Activated naive CD8-positive, alpha-beta T cell treated with anti-CD3 and anti-CD28 coated beads, Interleukin-2, amount 50 U/mL, for 24 hours (primary cell): ENCODE measurements at regions not wholly inside any gene's neighbourhood (a gene's known extent, or its start where the extent isn't known, plus 50 kb on each side); places are given as distances from the start of the nearest gene placed in this dataset.

Source experiments
- ATAC-seq: fragments of 150-1000 bp; cut with Tn5 transposase; one replicate; pipeline ENCODE4 v1.10.0; 2021
- DNase-seq: peaks from one replicate; pipeline ENCODE4 v3.0.0; 2021
- H3K27ac Mint-ChIP-seq: one replicate; pipeline ENCODE4 v1.8.0; 2021; ENCODE audit warnings: mild to moderate bottlenecking, mixed read lengths
- H3K27me3 Mint-ChIP-seq: one replicate; pipeline ENCODE4 v1.8.0; 2021; ENCODE audit warnings: mixed read lengths
- H3K36me3 Mint-ChIP-seq: one replicate; pipeline ENCODE4 v1.8.0; 2021; ENCODE audit warnings: low read depth, mixed read lengths
- H3K4me1 Mint-ChIP-seq: one replicate; pipeline ENCODE4 v1.8.0; 2021; ENCODE audit warnings: mixed read lengths
- H3K4me3 Mint-ChIP-seq: one replicate; pipeline ENCODE4 v1.8.0; 2021; ENCODE audit warnings: mild to moderate bottlenecking, moderate library complexity, mixed read lengths
- H3K9me3 Mint-ChIP-seq: one replicate; pipeline ENCODE4 v1.8.0; 2021; ENCODE audit warnings: mixed read lengths

- H3K36me3 Mint-ChIP-seq: no peaks in the 10 kb centered on the region
- no peak overlapping the region for H3K27ac Mint-ChIP-seq
- no peak for ATAC-seq
- no peak for DNase-seq
- peaks cover 31% of the 10 kb centered on the region for H3K27me3 Mint-ChIP-seq
- no peaks in the 10 kb centered on the region for H3K9me3 Mint-ChIP-seq
- H3K4me1 Mint-ChIP-seq: peaks cover 4% of the 10 kb centered on the region
- no peak overlapping the region for H3K4me3 Mint-ChIP-seq
These were observed 65.1 kb downstream of the SLC4A3 start for GRCh38 chr2:219692521-219692920.

GRCh38 chr2:219695145-219695709 lies 67.8 kb downstream of the SLC4A3 start:
- Mint-ChIP-seq H3K27ac (no peak overlapping the region), H3K4me1 (no peaks in the 10 kb centered on the region), H3K36me3 (no peaks in the 10 kb centered on the region), H3K9me3 (no peaks in the 10 kb centered on the region), H3K4me3 (no peak overlapping the region), H3K27me3 (peaks cover 40% of the 10 kb centered on the region)
- DNase-seq (no peak), ATAC-seq (no peak)

- DNase-seq (no peak), ATAC-seq (no peak)
- Mint-ChIP-seq H3K4me1 (no peaks in the 10 kb centered on the region), H3K27me3 (peaks cover 39% of the 10 kb centered on the region), H3K27ac (no peak overlapping the region), H3K4me3 (no peak overlapping the region), H3K9me3 (no peaks in the 10 kb centered on the region), H3K36me3 (no peaks in the 10 kb centered on the region)
These were observed 70.6 kb downstream of the SLC4A3 start for GRCh38 chr2:219697811-219698747.

- Mint-ChIP-seq H3K27me3 (peaks cover 34% of the 10 kb centered on the region), H3K9me3 (no peaks in the 10 kb centered on the region), H3K4me1 (no peaks in the 10 kb centered on the region), H3K4me3 (no peak overlapping the region), H3K36me3 (no peaks in the 10 kb centered on the region), H3K27ac (no peak overlapping the region)
- ATAC-seq: no peak
- DNase-seq: no peak
These were observed 71.5 kb downstream of the SLC4A3 start for GRCh38 chr2:219698748-219699439.

DNA sequence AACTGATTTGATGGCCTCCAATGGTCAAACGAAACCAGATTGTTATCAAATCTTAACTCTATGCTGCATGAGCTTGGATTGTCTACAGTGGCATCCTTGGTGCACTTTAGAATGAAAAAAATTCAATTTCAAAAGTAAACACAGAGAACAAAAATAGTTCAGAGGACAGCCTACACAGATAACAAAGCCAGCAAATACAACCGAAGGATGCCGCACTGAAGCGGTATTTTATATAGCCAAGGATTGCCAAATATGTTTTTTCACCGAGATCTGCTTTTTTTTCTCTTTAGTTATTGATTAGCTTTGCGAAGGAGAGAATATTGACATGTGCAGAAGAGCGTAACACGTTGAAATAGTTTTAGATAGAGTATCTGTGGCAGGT lies 72.0 kb downstream of the SLC4A3 start:
- H3K9me3 Mint-ChIP-seq: no peaks in the 10 kb centered on the region
- H3K36me3 Mint-ChIP-seq: no peaks in the 10 kb centered on the region
- H3K27ac Mint-ChIP-seq: no peak overlapping the region
- no peak overlapping the region for H3K4me3 Mint-ChIP-seq
- ATAC-seq (no peak), DNase-seq (no peak)
- H3K27me3 Mint-ChIP-seq: peaks cover 34% of the 10 kb centered on the region
- no peaks in the 10 kb centered on the region for H3K4me1 Mint-ChIP-seq

GRCh38 chr2:219701847-219702634 lies 74.6 kb downstream of the SLC4A3 start:
- ATAC-seq (no peak), DNase-seq (no peak)
- Mint-ChIP-seq H3K4me3 (no peak overlapping the region), H3K36me3 (no peaks in the 10 kb centered on the region), H3K4me1 (no peaks in the 10 kb centered on the region), H3K27ac (no peak overlapping the region), H3K27me3 (peaks cover 22% of the 10 kb centered on the region), H3K9me3 (no peaks in the 10 kb centered on the region)

DNA sequence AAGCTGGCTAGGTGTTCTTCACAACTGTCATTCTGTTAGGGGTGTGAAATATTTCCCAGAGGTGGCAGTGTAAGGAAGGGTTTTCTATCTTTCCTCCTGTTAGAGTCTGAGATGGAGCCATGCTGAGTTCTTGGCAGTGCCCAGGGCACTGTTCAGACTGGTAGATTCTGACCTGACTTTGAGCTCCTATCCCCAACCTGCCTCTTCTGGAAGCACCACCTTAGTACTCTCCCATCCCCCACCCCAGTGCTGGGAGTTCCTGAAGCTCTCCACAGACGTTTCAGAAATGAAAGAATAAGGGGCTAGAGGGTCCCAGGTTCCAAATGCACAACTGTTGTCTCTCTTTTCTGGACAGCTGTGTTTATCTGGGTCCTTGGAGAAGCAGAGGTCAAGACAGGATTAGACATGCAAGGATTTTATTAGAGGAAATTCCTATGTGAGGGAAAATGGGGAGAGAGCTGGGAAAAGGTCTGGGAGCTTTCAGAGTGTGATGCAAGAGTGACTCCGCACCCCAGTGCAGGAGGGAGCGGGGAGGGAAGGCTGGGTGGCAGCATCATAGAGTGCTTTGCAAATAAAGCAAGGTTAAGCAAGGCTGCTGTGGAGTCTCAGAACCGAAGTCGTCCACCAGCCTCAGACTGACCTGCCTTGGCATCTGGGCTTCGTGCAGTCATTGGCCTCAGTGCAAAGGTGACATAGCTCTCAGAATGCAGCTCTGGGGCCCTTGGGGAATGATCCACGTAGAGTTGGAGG lies 75.5 kb downstream of the SLC4A3 start:
- Mint-ChIP-seq H3K27ac (no peak overlapping the region), H3K27me3 (peaks cover 19% of the 10 kb centered on the region), H3K9me3 (no peaks in the 10 kb centered on the region), H3K36me3 (no peaks in the 10 kb centered on the region), H3K4me1 (no peaks in the 10 kb centered on the region), H3K4me3 (no peak overlapping the region)
- DNase-seq (no peak), ATAC-seq (no peak)

GRCh38 chr2:219704878-219705277 lies 77.4 kb downstream of the SLC4A3 start:
- no peaks in the 10 kb centered on the region for H3K36me3 Mint-ChIP-seq
- no peaks in the 10 kb centered on the region for H3K4me1 Mint-ChIP-seq
- H3K4me3 Mint-ChIP-seq: no peak overlapping the region
- H3K27me3 Mint-ChIP-seq: peaks cover 17% of the 10 kb centered on the region
- DNase-seq (no peak), ATAC-seq (no peak)
- no peak overlapping the region for H3K27ac Mint-ChIP-seq
- H3K9me3 Mint-ChIP-seq: no peaks in the 10 kb centered on the region

DNA sequence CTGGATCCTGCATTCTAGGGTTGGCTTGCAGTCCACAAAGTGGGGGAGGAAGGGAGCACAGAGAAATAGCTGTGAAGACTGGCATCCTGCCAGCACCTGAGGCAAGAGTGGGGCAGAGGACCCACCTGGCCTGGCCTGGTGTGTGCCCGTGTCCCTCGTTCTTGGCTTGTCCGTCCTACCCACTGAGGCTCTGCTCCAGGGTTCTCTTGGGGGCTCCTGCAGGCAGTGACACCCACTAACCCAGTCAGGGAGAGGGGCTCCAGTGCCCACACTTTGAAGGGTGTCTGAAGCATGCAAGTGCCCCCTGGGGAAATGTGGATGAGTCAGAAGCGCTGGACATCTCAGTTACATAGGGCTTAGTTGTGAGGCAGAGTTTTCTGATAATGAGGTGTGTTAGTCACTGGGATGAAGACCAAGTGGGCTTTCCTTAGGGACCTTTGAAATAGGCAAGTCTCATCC lies 79.4 kb downstream of the SLC4A3 start:
- Mint-ChIP-seq H3K27me3 (peaks cover 15% of the 10 kb centered on the region), H3K4me3 (no peak overlapping the region), H3K36me3 (no peaks in the 10 kb centered on the region), H3K4me1 (no peaks in the 10 kb centered on the region), H3K9me3 (no peaks in the 10 kb centered on the region), H3K27ac (no peak overlapping the region)
- DNase-seq (no peak), ATAC-seq (no peak)

GRCh38 chr2:219707496-219708285 lies 80.3 kb downstream of the SLC4A3 start:
- H3K4me3 Mint-ChIP-seq: no peak overlapping the region

GRCh38 chr2:219709331-219709761 lies 81.9 kb downstream of the SLC4A3 start:
- DNase-seq (no peak), ATAC-seq (no peak)
- no peak overlapping the region for H3K27ac Mint-ChIP-seq
- no peaks in the 10 kb centered on the region for H3K4me1 Mint-ChIP-seq
- peaks cover 19% of the 10 kb centered on the region for H3K27me3 Mint-ChIP-seq
- H3K36me3 Mint-ChIP-seq: no peaks in the 10 kb centered on the region
- no peak overlapping the region for H3K4me3 Mint-ChIP-seq
- peaks cover 5% of the 10 kb centered on the region for H3K9me3 Mint-ChIP-seq

More at GRCh38 chr2:219707496-219708285, 80.3 kb downstream of the SLC4A3 start:
- Mint-ChIP-seq H3K36me3 (no peaks in the 10 kb centered on the region), H3K9me3 (no peaks in the 10 kb centered on the region), H3K27me3 (peaks cover 18% of the 10 kb centered on the region), H3K4me1 (no peaks in the 10 kb centered on the region), H3K27ac (no peak overlapping the region)
- ATAC-seq: no peak
- no peak for DNase-seq

DNA sequence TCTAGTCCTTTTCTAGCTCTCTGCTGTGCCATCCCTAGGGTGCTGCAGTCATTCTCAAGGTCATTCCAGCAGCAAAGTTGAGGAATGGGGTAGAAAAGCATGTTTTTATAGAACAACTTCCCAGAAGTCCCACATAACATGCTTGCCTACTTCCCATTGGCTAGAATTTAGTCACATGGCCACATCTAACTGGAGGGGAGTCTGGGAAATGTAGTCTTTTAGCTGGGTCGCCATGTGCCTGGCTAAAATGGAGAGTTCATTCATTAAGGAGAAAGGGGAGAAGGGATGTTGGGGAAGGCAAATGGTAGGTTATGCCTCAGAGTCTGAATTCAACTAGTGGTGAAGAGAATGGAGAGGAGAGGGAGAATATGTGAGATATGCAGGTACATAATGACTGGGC lies 85.7 kb downstream of the SLC4A3 start:
- H3K27ac Mint-ChIP-seq: no peak overlapping the region
- DNase-seq: no peak
- H3K4me3 Mint-ChIP-seq: no peak overlapping the region
- H3K4me1 Mint-ChIP-seq: no peaks in the 10 kb centered on the region
- no peaks in the 10 kb centered on the region for H3K36me3 Mint-ChIP-seq
- H3K9me3 Mint-ChIP-seq: peaks cover 5% of the 10 kb centered on the region
- H3K27me3 Mint-ChIP-seq: peaks cover 15% of the 10 kb centered on the region
- ATAC-seq: no peak

DNA sequence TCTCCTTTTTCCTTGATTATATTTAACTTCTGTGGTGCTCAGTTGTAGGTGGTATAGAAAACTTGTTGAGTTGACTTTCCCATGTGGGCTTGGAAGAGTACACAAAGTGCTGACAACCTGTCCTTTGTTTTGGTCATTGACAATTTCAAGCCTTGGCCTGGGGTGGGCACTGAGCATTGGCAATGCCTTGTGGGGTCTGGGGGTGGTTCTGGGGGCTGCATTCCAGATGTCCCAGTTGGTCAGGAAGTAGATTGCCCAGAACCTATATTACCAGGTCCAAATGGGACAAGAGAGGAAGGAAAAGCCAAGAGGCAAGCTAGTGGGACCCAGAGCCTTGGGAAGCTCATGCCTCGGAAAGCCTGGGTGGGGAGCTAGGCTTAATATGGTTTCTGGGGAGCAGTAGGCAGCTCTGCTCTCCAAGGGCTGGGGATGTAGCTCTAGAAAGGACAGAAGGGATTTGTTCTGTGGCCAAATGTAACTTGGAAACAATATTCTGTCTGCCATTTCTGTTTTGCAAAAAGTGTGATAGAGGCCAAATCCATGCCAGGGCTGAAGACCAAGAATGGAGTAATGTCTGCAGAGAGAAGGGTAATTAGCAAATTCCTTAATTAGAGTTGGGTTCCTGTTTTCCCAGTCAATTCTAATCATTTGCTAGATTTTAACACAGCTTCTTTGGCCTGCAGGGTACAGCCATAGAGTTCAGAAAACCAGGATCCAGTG lies 87.4 kb downstream of the SLC4A3 start:
- Mint-ChIP-seq H3K27me3 (peaks cover 13% of the 10 kb centered on the region), H3K36me3 (no peaks in the 10 kb centered on the region), H3K4me1 (no peaks in the 10 kb centered on the region), H3K27ac (no peak overlapping the region), H3K4me3 (no peak overlapping the region), H3K9me3 (peaks cover 5% of the 10 kb centered on the region)
- DNase-seq: no peak
- ATAC-seq: no peak
